ENCODE measurements at regions not wholly inside any gene's neighbourhood (a gene's known extent, or its start where the extent isn't known, plus 50 kb on each side); places are given as distances from the start of the nearest gene placed in this dataset.

GRCh38 chr11:70016666-70017367 is 61.3 kb upstream of the ANO1 start:
- TF ChIP-seq CTCF (IDR thresholded peaks at IDR 0.05 in 8 of 11, conservative IDR thresholded peaks at IDR 0.05 in 3 of 11) = no peak
- no peak for TF ChIP-seq POLR2A (IDR thresholded peaks at IDR 0.05)

Data from spleen (tissue), 7 donors.